Mesendoderm (in vitro differentiated cells): ENCODE measurements at regions not wholly inside any gene's neighbourhood (a gene's known extent, or its start where the extent isn't known, plus 50 kb on each side); places are given as distances from the start of the nearest gene placed in this dataset.

Experiments used
- DNase-seq: peaks from one replicate; pipeline ENCODE4 v3.0.0; 2013
- H2AK5ac ChIP-seq: 2 replicates; pipeline ENCODE4 v1.6.1; 2013; ENCODE audit warnings: low read length, inconsistent platforms
- H2BK120ac ChIP-seq: 2 replicates; pipeline ENCODE4 v1.6.1; 2013; ENCODE audit warnings: low read depth, mild to moderate bottlenecking, low read length, moderate library complexity, mixed read lengths
- H2BK15ac ChIP-seq: replicated peaks from 2 replicates; pipeline ENCODE4 v1.6.1; 2013; ENCODE audit warnings: low read depth, mild to moderate bottlenecking, moderate library complexity
- H2BK5ac ChIP-seq: 2 replicates; pipeline ENCODE4 v1.6.1; 2013; ENCODE audit warnings: low read length, inconsistent platforms
- H3K18ac ChIP-seq: 2 replicates; pipeline ENCODE4 v1.6.1; 2013; ENCODE audit warnings: mild to moderate bottlenecking, low read length, mixed read lengths
- H3K23ac ChIP-seq: one replicate; pipeline ENCODE4 v1.6.1; 2013; ENCODE audit warnings: low read length
- H3K27ac ChIP-seq: 2 replicates; pipeline ENCODE4 v1.5.1; 2013; ENCODE audit warnings: low read depth, mild to moderate bottlenecking, inconsistent platforms, low read length, moderate library complexity
- H3K27me3 ChIP-seq: 2 replicates; pipeline ENCODE4 v1.6.1; 2013; ENCODE audit warnings: low read length, control low read depth, mild to moderate bottlenecking, inconsistent platforms; ENCODE audit not compliant: insufficient read depth, poor library complexity
- H3K36me3 ChIP-seq: 2 replicates; pipeline ENCODE4 v1.6.1; 2013; ENCODE audit warnings: low read length, inconsistent platforms; ENCODE audit not compliant: control insufficient read depth, insufficient read depth
- H3K4ac ChIP-seq: one replicate; pipeline ENCODE4 v1.6.1; 2013; ENCODE audit warnings: low read depth, mild to moderate bottlenecking, low read length, moderate library complexity
- H3K4me1 ChIP-seq: 2 replicates; pipeline ENCODE4 v1.6.1; 2013; ENCODE audit warnings: low read depth, low read length, inconsistent platforms; ENCODE audit not compliant: control insufficient read depth
- H3K4me2 ChIP-seq: 2 replicates; pipeline ENCODE4 v1.6.1; 2013; ENCODE audit warnings: low read length
- H3K4me3 ChIP-seq: 2 replicates; pipeline ENCODE4 v1.5.1; 2013; ENCODE audit warnings: mild to moderate bottlenecking, low read length
- H3K56ac ChIP-seq: one replicate; pipeline ENCODE4 v1.6.1; 2013; ENCODE audit warnings: low read length
- H3K79me1 ChIP-seq: 2 replicates; pipeline ENCODE4 v1.6.1; 2013; ENCODE audit warnings: low read length, inconsistent platforms
- H3K79me2 ChIP-seq: 2 replicates; pipeline ENCODE4 v1.6.1; 2013; ENCODE audit warnings: mild to moderate bottlenecking, low read length; ENCODE audit not compliant: control insufficient read depth, insufficient read depth
- H3K9ac ChIP-seq: 2 replicates; pipeline ENCODE4 v1.6.1; 2013; ENCODE audit warnings: low read length, inconsistent platforms
- H4K5ac ChIP-seq: one replicate; pipeline ENCODE4 v1.6.1; 2013; ENCODE audit warnings: low read length
- H4K8ac ChIP-seq: one replicate; pipeline ENCODE4 v1.6.1; 2013; ENCODE audit warnings: low read depth, mild to moderate bottlenecking, control low read depth, low read length, moderate library complexity
- WGBS: extraction: QIAGEN DNeasy Blood & Tissue Kit; methylation state at CpG from one replicate; pipeline ENCODE4 v1.1.7; 2013; ENCODE audit warnings: low lambda C conversion rate, missing lambda C conversion rate; ENCODE audit not compliant: insufficient coverage; ENCODE audit errors: extremely low coverage; 5-methylcytosine and 5-hydroxymethylcytosine counted together

GRCh38 chr10:11682267-11682683 lies 59.9 kb upstream of the ECHDC3 start:
- Histone ChIP-seq H3K18ac (no peak overlapping the region), H3K56ac (no peak overlapping the region), H3K9ac (no peak overlapping the region), H3K23ac (no peak overlapping the region), H4K8ac (no peak overlapping the region), H3K27ac (no peak overlapping the region), H3K27me3 (no peaks in the 10 kb centered on the region), H3K4me3 (no peak overlapping the region), H2BK120ac (no peak overlapping the region), H3K79me1 (no peaks in the 10 kb centered on the region), H3K4ac (no peak overlapping the region), H2BK5ac (no peak overlapping the region), H3K4me2 (no peak overlapping the region), H3K4me1 (no peaks in the 10 kb centered on the region), H4K5ac (no peak overlapping the region), H2BK15ac (no peak overlapping the region), H3K79me2 (no peaks in the 10 kb centered on the region), H2AK5ac (no peak overlapping the region), H3K36me3 (no peaks in the 10 kb centered on the region)
- no CpG with 5 or more reads among the region's 6 CpGs for WGBS
- no peak for DNase-seq

- Histone ChIP-seq H3K4me3 (no peak overlapping the region), H3K27me3 (no peaks in the 10 kb centered on the region), H2BK5ac (no peak overlapping the region), H4K5ac (no peak overlapping the region), H2BK120ac (no peak overlapping the region), H2AK5ac (no peak overlapping the region), H3K79me2 (no peaks in the 10 kb centered on the region), H3K27ac (no peak overlapping the region), H3K4me1 (no peaks in the 10 kb centered on the region), H3K9ac (no peak overlapping the region), H3K56ac (no peak overlapping the region), H3K23ac (no peak overlapping the region), H4K8ac (no peak overlapping the region), H3K4me2 (no peak overlapping the region), H3K79me1 (no peaks in the 10 kb centered on the region), H3K36me3 (no peaks in the 10 kb centered on the region), H2BK15ac (no peak overlapping the region), H3K4ac (no peak overlapping the region), H3K18ac (no peak overlapping the region)
- DNase-seq = no peak
- no CpG with 5 or more reads among the region's 6 CpGs for whole genome bisulfite sequencing
These were observed 61.7 kb upstream of the ECHDC3 start for GRCh38 chr10:11680496-11680895.

- Histone ChIP-seq H3K4me2 (no peak overlapping the region), H3K4me1 (no peaks in the 10 kb centered on the region), H3K9ac (no peak overlapping the region), H2BK5ac (no peak overlapping the region), H2BK15ac (no peak overlapping the region), H3K36me3 (no peaks in the 10 kb centered on the region), H4K8ac (no peak overlapping the region), H3K18ac (no peak overlapping the region), H3K23ac (no peak overlapping the region), H3K4ac (no peak overlapping the region), H3K56ac (no peak overlapping the region), H3K79me1 (no peaks in the 10 kb centered on the region), H2AK5ac (no peak overlapping the region), H2BK120ac (no peak overlapping the region), H3K27me3 (no peaks in the 10 kb centered on the region), H4K5ac (no peak overlapping the region), H3K4me3 (no peak overlapping the region), H3K79me2 (no peaks in the 10 kb centered on the region), H3K27ac (no peak overlapping the region)
- no peak for DNase-seq
- no CpG with 5 or more reads among the region's 3 CpGs for WGBS
These were observed 62.2 kb upstream of the ECHDC3 start for GRCh38 chr10:11679946-11680345.

GRCh38 chr10:11678074-11678793 lies 63.9 kb upstream of the ECHDC3 start:
- no peak overlapping the region for H3K4me2 ChIP-seq
- DNase-seq = no peak
- H4K5ac ChIP-seq = no peak overlapping the region
- H2BK5ac ChIP-seq = no peak overlapping the region
- H3K79me1 ChIP-seq = no peaks in the 10 kb centered on the region
- WGBS = no CpG with 5 or more reads among the region's 17 CpGs
- no peak overlapping the region for H3K4ac ChIP-seq
- no peak overlapping the region for H3K56ac ChIP-seq
- no peak overlapping the region for H2AK5ac ChIP-seq
- no peak overlapping the region for H3K27ac ChIP-seq
- H3K4me3 ChIP-seq = no peak overlapping the region
- no peaks in the 10 kb centered on the region for H3K79me2 ChIP-seq
- no peak overlapping the region for H3K9ac ChIP-seq
- no peaks in the 10 kb centered on the region for H3K4me1 ChIP-seq
- H2BK120ac ChIP-seq = no peak overlapping the region
- no peak overlapping the region for H3K18ac ChIP-seq
- H4K8ac ChIP-seq = no peak overlapping the region
- H3K23ac ChIP-seq = no peak overlapping the region
- no peak overlapping the region for H2BK15ac ChIP-seq
- no peaks in the 10 kb centered on the region for H3K27me3 ChIP-seq
- no peaks in the 10 kb centered on the region for H3K36me3 ChIP-seq

GRCh38 chr10:11677480-11677879 lies 64.7 kb upstream of the ECHDC3 start:
- Histone ChIP-seq H3K9ac (no peak overlapping the region), H3K56ac (no peak overlapping the region), H3K4me2 (no peak overlapping the region), H2BK15ac (no peak overlapping the region), H4K5ac (no peak overlapping the region), H3K23ac (no peak overlapping the region), H3K4ac (no peak overlapping the region), H3K18ac (no peak overlapping the region), H3K36me3 (no peaks in the 10 kb centered on the region), H4K8ac (no peak overlapping the region), H3K4me1 (no peaks in the 10 kb centered on the region), H3K27me3 (no peaks in the 10 kb centered on the region), H3K79me1 (no peaks in the 10 kb centered on the region), H2BK5ac (no peak overlapping the region), H3K4me3 (no peak overlapping the region), H2AK5ac (no peak overlapping the region), H2BK120ac (no peak overlapping the region), H3K27ac (no peak overlapping the region), H3K79me2 (no peaks in the 10 kb centered on the region)
- no CpG with 5 or more reads among the region's 12 CpGs for WGBS
- no peak for DNase-seq
